ENCODE measurements at regions not wholly inside any gene's neighbourhood (a gene's known extent, or its start where the extent isn't known, plus 50 kb on each side); places are given as distances from the start of the nearest gene placed in this dataset.

GRCh38 chr4:155559915-155560314 is 106.7 kb upstream of the GUCY1A1 start:
- Histone ChIP-seq H4K20me1 (ENCODE audit: insufficient read depth) (no peaks in the 10 kb centered on the region), H3K36me3 (replicated peaks in 1 of 2; ENCODE audit: control insufficient read depth in 1 of 2, insufficient read depth in 2 of 2, low read length in 1 of 2) (no peaks in the 10 kb centered on the region), H3K4me1 (ENCODE audit: control insufficient read depth in 1 of 2, insufficient read depth in 2 of 2, low read depth in 1 of 2, low read length in 1 of 2) (no peaks in the 10 kb centered on the region), H3K9me2 (no peaks in the 10 kb centered on the region), H3K9ac (no peak overlapping the region), H3K27ac (ENCODE audit: low read depth in 2 of 2, low read length in 1 of 2) (no peak overlapping the region), H3K27me3 (ENCODE audit: insufficient read depth) (no peaks in the 10 kb centered on the region), H3K79me2 (ENCODE audit: insufficient read depth) (no peaks in the 10 kb centered on the region), H3K4me3 (ENCODE audit: low read depth in 2 of 2, low read length in 1 of 2) (no peak overlapping the region), H3K4me2 (no peak overlapping the region), H2AFZ (ENCODE audit: low read depth) (no peak overlapping the region), H3K9me3 (no peaks in the 10 kb centered on the region), H3F3A (replicated peaks; ENCODE audit: insufficient read depth) (no peaks in the 10 kb centered on the region)
- CTCF ChIA-PET = interaction anchor here (1.1 kb wide), 1 partner anchor 11 kb away, joined by 3 read pairs; no protein-coding TSS in a partner anchor
- no peak for DNase-seq
- POLR2A ChIA-PET = no interaction called here
- no peak for TF ChIP-seq RCOR1 (IDR thresholded peaks at IDR 0.05; ENCODE audit: low read length)
- no peak for TF ChIP-seq MXI1 (IDR thresholded peaks at IDR 0.05; ENCODE audit: low read depth, low read length)
- no peak for TF ChIP-seq JUND (IDR thresholded peaks at IDR 0.05)
- TF ChIP-seq RXRA (IDR thresholded peaks at IDR 0.05; ENCODE audit: borderline replicate concordance, low read depth) = no peak
- TF ChIP-seq SIN3A (IDR thresholded peaks at IDR 0.05; ENCODE audit: borderline replicate concordance, low read depth, low read length) = no peak

- Histone ChIP-seq H3K4me1 (ENCODE audit: control insufficient read depth in 1 of 2, insufficient read depth in 2 of 2, low read depth in 1 of 2, low read length in 1 of 2) (no peaks in the 10 kb centered on the region; a peak in 1 of 4 replicates), H3K4me2 (no peak overlapping the region), H3K9ac (no peak overlapping the region), H3F3A (replicated peaks; ENCODE audit: insufficient read depth) (no peaks in the 10 kb centered on the region), H3K27me3 (ENCODE audit: insufficient read depth) (no peaks in the 10 kb centered on the region), H3K4me3 (ENCODE audit: low read depth in 2 of 2, low read length in 1 of 2) (no peak overlapping the region), H4K20me1 (ENCODE audit: insufficient read depth) (no peaks in the 10 kb centered on the region), H3K79me2 (ENCODE audit: insufficient read depth) (no peaks in the 10 kb centered on the region), H3K9me2 (no peaks in the 10 kb centered on the region), H3K27ac (ENCODE audit: low read depth in 2 of 2, low read length in 1 of 2) (no peak overlapping the region), H2AFZ (ENCODE audit: low read depth) (no peak overlapping the region), H3K9me3 (no peaks in the 10 kb centered on the region), H3K36me3 (replicated peaks in 1 of 2; ENCODE audit: control insufficient read depth in 1 of 2, insufficient read depth in 2 of 2, low read length in 1 of 2) (no peaks in the 10 kb centered on the region)
- ChIA-PET POLR2A (no interaction called here), CTCF (interaction anchor here (0.9 kb wide), 1 partner anchor 8 kb away, joined by 3 read pairs; no protein-coding TSS in a partner anchor)
- 58% methylated on average over 2 of the region's 3 CpGs for WGBS (ENCODE audit: low lambda C conversion rate)
- DNase-seq = no peak
- TF ChIP-seq IRF3 (IDR thresholded peaks at IDR 0.05; ENCODE audit: low read depth, low read length) (no peak), EZH2phosphoT487 (IDR thresholded peaks at IDR 0.05; ENCODE audit: borderline replicate concordance, low read depth) (no peak), NRF1 (IDR thresholded peaks at IDR 0.05; ENCODE audit: low read depth, low read length) (no peak), ELF1 (IDR thresholded peaks at IDR 0.05) (no peak), RCOR1 (IDR thresholded peaks at IDR 0.05; ENCODE audit: low read length) (no peak), USF1 (IDR thresholded peaks at IDR 0.05; ENCODE audit: borderline replicate concordance, low read depth) (no peak), SMC3 (IDR thresholded peaks at IDR 0.05; ENCODE audit: low read depth, low read length) (no peak), YY1 (IDR thresholded peaks at IDR 0.05; ENCODE audit: low read depth) (no peak), FOSL2 (IDR thresholded peaks at IDR 0.05; ENCODE audit: borderline replicate concordance, low read depth) (no peak), EP300 (IDR thresholded peaks at IDR 0.05; ENCODE audit: borderline replicate concordance in 1 of 2, low read depth in 1 of 2, low read length in 1 of 2) (no peak), REST (IDR thresholded peaks at IDR 0.05; ENCODE audit: low read depth, low read length) (no peak), MAX (IDR thresholded peaks at IDR 0.05; ENCODE audit: low read depth) (no peak), ZBTB33 (IDR thresholded peaks at IDR 0.05; ENCODE audit: borderline replicate concordance, low read depth) (no peak), FOXM1 (IDR thresholded peaks at IDR 0.05; ENCODE audit: low read depth) (no peak), MEF2A (IDR thresholded peaks at IDR 0.05; ENCODE audit: borderline replicate concordance, low read depth) (no peak), RXRA (IDR thresholded peaks at IDR 0.05; ENCODE audit: borderline replicate concordance, low read depth) (no peak), RAD21 (IDR thresholded peaks at IDR 0.05; ENCODE audit: low read length) (no peak), CHD2 (IDR thresholded peaks at IDR 0.05; ENCODE audit: low read length, partially characterized antibody) (no peak), POLR2AphosphoS5 (IDR thresholded peaks at IDR 0.05; ENCODE audit: low read depth, low read length) (no peak)
These were observed 114.5 kb upstream of the GUCY1A1 start for GRCh38 chr4:155552180-155552579.
